Adrenal gland (tissue), 9 donors: ENCODE measurements at regions not wholly inside any gene's neighbourhood (a gene's known extent, or its start where the extent isn't known, plus 50 kb on each side); places are given as distances from the start of the nearest gene placed in this dataset.

ENCODE experiments used
- DNase-seq, 7 donors: peaks; one replicate each; pipeline ENCODE4 v3.0.0-alpha.2; 2019 to 2020
- H3K27ac ChIP-seq, 5 donors: fragments of 200-600 bp; sonication (generic) in 4 of 5; 1 replicate in 3 of 5; 2 replicates in 2 of 5; pipeline versions ENCODE4 v1.5.1 to v1.8.0; 2016 to 2020; ENCODE audit warnings: mild to moderate bottlenecking in 1 of 5
- H3K27me3 ChIP-seq: fragments of 200-600 bp; 2 replicates; pipeline ENCODE4 v1.8.0; 2021
- H3K36me3 ChIP-seq, 2 donors: fragments of 200-600 bp; replicated peaks in 1 of 2; 1 replicate in 1 of 2; 2 replicates in 1 of 2; pipeline versions ENCODE4 v1.5.1 to v1.8.0; 2018 to 2022
- H3K4me1 ChIP-seq, 2 donors: fragments of 200-600 bp; replicated peaks in 1 of 2; 1 replicate in 1 of 2; 2 replicates in 1 of 2; pipeline versions ENCODE4 v1.5.1 to v1.8.0; 2018 to 2021
- H3K4me3 ChIP-seq, 4 donors: fragments of 200-600 bp; sonication (generic) in 3 of 4; one replicate each; pipeline ENCODE4 v1.5.1; 2016 to 2018
- H3K9me3 ChIP-seq, 3 donors: fragments of 200-600 bp; sonication (generic) in 1 of 3; replicated peaks in 1 of 3; 1 replicate in 2 of 3; 2 replicates in 1 of 3; pipeline versions ENCODE4 v1.5.1 to v1.8.0; 2016 to 2021
- POLR2A ChIP-seq, 2 donors: fragments of 450-650 bp; IDR thresholded peaks; one replicate each; pipeline ENCODE4 v1.6.1; 2017; ENCODE audit warnings: antibody characterized with exemption in 2 of 2, mild to moderate bottlenecking in 2 of 2, moderate library complexity in 1 of 2
- WGBS, 4 donors: extraction: QIAGEN DNeasy Blood & Tissue Kit in 2 of 4; methylation state at CpG; one replicate each; pipeline versions ENCODE4 v1.1.5 to v1.1.7; 2013 to 2017; 5-methylcytosine and 5-hydroxymethylcytosine counted together
- intact Hi-C, 2 donors: fragments of 100-400 bp; cut with DNase I; formaldehyde crosslinking; loops; one replicate each; pipeline versions ENCODE4 v1.14.1 to v1.15.0; 2022 to 2023
- TF ChIP-seq, protein P1 (sequence below), 6 experiments: fragments of 450-650 bp in 4 of 6; fragments of 200-600 bp in 2 of 6; sonication (generic) in 1 of 6; IDR thresholded peaks; 1 replicate in 5 of 6; 2 replicates in 1 of 6; pipeline versions ENCODE4 v1.5.1 to v1.8.0; 2016 to 2021; ENCODE audit warnings: antibody characterized with exemption in 6 of 6, mild to moderate bottlenecking in 2 of 6, moderate library complexity in 1 of 6
- donor health status: healthy with polysubstance abuse.
- donor health status: Bipolar disorder and iron deficiency.
- donor health status: DM: yes; HTN: yes; CAD: no.
- donor health status: DM: no; HTN: no; CAD: no.
- donor health status: DM: no; HTN: no; CAD: no.

- Histone ChIP-seq H3K4me1 (no peaks in the 10 kb centered on the region), H3K9me3 (no peaks in the 10 kb centered on the region), H3K4me3 (no peak overlapping the region), H3K36me3 (no peaks in the 10 kb centered on the region), H3K27ac (no peak overlapping the region), H3K27me3 (peaks cover 4% of the 10 kb centered on the region)
- DNase-seq = no peak
- TF ChIP-seq, protein P1, sequence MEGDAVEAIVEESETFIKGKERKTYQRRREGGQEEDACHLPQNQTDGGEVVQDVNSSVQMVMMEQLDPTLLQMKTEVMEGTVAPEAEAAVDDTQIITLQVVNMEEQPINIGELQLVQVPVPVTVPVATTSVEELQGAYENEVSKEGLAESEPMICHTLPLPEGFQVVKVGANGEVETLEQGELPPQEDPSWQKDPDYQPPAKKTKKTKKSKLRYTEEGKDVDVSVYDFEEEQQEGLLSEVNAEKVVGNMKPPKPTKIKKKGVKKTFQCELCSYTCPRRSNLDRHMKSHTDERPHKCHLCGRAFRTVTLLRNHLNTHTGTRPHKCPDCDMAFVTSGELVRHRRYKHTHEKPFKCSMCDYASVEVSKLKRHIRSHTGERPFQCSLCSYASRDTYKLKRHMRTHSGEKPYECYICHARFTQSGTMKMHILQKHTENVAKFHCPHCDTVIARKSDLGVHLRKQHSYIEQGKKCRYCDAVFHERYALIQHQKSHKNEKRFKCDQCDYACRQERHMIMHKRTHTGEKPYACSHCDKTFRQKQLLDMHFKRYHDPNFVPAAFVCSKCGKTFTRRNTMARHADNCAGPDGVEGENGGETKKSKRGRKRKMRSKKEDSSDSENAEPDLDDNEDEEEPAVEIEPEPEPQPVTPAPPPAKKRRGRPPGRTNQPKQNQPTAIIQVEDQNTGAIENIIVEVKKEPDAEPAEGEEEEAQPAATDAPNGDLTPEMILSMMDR (IDR thresholded peaks at IDR 0.05) = no peak
- no peak for TF ChIP-seq POLR2A (IDR thresholded peaks at IDR 0.05)
- intact Hi-C loops = no loop called here
- WGBS, 4 donors = 63 to 80% (median 69%) methylated on average over 3 of the region's 3 CpGs
Measured at GRCh38 chr3:137820366-137820765, 56.3 kb downstream of the SOX14 start.

DNA sequence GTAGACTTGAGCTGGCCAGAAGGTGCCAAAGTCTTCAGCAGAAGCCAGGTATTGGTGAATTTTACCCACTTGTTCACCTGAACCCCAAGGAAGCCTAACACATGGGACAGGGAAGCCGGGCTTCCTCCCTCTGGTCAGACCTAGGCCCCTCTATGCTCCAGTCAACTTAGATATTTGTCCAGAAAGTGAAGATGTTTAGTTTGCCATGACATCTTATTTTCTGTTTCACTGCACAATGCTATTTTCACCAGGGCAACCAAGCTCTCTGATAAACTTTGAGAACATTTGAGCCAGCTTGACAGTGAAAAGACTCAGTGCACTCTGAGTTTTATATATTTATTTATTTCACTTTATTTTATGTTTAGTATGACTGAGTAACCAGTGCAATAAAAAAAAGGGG is 71.0 kb downstream of the SOX14 start:
- H3K9me3 ChIP-seq = no peaks in the 10 kb centered on the region
- TF ChIP-seq POLR2A (IDR thresholded peaks at IDR 0.05) = no peak
- TF ChIP-seq, protein P1 (IDR thresholded peaks at IDR 0.05) = no peak
- no peaks in the 10 kb centered on the region for H3K27me3 ChIP-seq
- WGBS, 4 donors = 77 to 90% (median 89%) methylated on average over 1 of the region's 1 CpG; no CpG with 5 or more reads in 1 of the 4 donors
- DNase-seq = no peak
- H3K27ac ChIP-seq = no peak overlapping the region
- H3K4me1 ChIP-seq = no peaks in the 10 kb centered on the region
- H3K36me3 ChIP-seq = no peaks in the 10 kb centered on the region
- intact Hi-C loops = no loop called here
- H3K4me3 ChIP-seq = no peak overlapping the region

DNA sequence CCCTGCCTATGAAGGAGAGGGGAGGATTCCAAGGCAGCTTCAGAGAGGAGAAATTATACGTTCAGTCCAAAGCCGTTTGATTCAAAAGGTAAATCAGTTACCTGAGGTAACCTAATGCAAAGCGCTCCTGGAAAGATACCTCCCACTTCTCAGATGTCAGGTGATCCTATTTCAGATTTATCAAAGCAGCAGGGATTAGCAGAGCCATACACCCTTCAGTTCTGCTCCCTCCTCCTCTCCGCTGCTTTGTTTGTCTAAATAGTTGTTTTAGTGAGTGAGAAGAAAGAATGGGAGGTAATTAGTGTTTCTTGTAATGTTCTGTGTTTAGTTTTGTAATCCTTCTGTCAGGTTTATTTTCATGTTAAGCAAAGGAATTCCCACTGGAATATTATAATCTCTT is 81.1 kb downstream of the SOX14 start:
- no peaks in the 10 kb centered on the region for H3K27me3 ChIP-seq
- H3K4me3 ChIP-seq = no peak overlapping the region
- intact Hi-C loops = no loop called here
- no peaks in the 10 kb centered on the region for H3K36me3 ChIP-seq
- H3K27ac ChIP-seq = no peak overlapping the region
- no peaks in the 10 kb centered on the region for H3K9me3 ChIP-seq
- 20 to 46% (median 33%) methylated on average over 4 of the region's 4 CpGs for WGBS, 4 donors
- H3K4me1 ChIP-seq = no peaks in the 10 kb centered on the region
- DNase-seq = no peak
- no peak for TF ChIP-seq POLR2A (IDR thresholded peaks at IDR 0.05)
- TF ChIP-seq, protein P1 (IDR thresholded peaks at IDR 0.05) = no peak

DNA sequence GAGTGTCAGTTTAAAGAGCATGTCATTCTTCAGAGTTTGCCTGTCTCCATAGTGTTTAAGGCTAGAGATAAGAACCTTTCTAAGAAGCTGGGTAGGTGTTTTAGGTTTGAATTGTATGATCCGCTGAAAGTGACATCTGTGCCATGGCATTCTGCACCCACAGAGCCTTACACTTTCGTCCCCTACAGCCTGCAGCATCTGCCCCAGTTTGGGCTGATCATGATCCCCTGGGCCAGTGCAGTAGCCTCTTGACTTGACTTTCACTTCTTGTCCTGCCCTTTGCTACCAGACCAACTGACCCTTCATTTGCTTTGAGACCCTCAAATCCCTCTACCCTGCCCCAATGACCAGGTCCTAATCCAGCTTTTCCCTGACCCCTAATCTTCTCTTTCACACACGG is 81.6 kb downstream of the SOX14 start:
- Histone ChIP-seq H3K36me3 (no peaks in the 10 kb centered on the region), H3K4me3 (no peak overlapping the region), H3K9me3 (no peaks in the 10 kb centered on the region), H3K27me3 (no peaks in the 10 kb centered on the region), H3K4me1 (no peaks in the 10 kb centered on the region), H3K27ac (no peak overlapping the region)
- no peak for TF ChIP-seq POLR2A (IDR thresholded peaks at IDR 0.05)
- TF ChIP-seq, protein P1 (IDR thresholded peaks at IDR 0.05) = no peak
- intact Hi-C loops = no loop called here
- DNase-seq = no peak
- WGBS, 4 donors = 49 to 63% (median 52%) methylated on average over 3 of the region's 3 CpGs
